ENCODE measurements at regions not wholly inside any gene's neighbourhood (a gene's known extent, or its start where the extent isn't known, plus 50 kb on each side); places are given as distances from the start of the nearest gene placed in this dataset.
A peak's percentile ranks its signal among the peaks of the same experiment; 100 is the strongest.

DNA sequence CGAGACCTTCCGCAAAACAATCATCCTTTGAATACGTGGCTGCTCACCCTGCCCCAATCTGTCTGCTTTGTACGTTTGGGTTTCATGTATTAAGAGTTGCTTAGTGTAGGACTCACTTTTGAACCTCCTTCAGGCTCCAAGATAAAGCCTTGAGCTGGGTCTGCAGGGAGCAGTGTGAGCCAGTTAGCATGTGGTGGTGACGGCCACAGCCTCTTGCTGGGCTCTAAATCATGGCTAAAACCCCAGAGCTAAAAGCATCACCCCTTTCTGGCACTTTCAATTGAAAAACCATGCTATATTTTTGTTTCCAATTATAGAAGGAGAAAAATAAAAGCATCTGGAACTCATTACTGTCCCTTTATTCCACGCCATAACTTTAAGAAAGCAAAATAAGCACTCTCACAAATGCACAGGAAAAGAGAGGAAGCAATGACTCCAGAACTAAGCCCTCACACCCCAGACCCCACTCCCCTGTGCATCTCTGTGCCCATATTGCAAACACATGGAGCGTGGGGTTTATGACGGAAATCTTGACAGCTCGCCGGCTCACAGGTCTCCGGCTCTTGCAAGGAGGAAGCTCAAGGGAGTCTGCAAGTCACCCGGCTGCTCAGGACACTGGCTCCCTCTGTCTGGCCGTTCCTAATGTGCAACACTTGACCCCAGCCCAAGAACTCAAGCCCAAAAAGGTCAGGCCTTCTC lies 135.5 kb downstream of the MIS18A start:
- Histone ChIP-seq H3K9ac (ENCODE audit: insufficient read depth in 1 of 2, low read depth in 2 of 2, low read length in 2 of 2) (no peak overlapping the region), H3K9me3 (replicated peaks; ENCODE audit: control insufficient read depth, insufficient read depth, low read depth, low read length) (no peaks in the 10 kb centered on the region), H2AFZ (ENCODE audit: low read depth, low read length) (no peak overlapping the region), H3K36me3 (ENCODE audit: control insufficient read depth, insufficient read depth, low read length) (no peaks in the 10 kb centered on the region), H3K27me3 (ENCODE audit: control insufficient read depth in 2 of 2, insufficient read depth in 2 of 2, low read length in 2 of 2) (peaks cover 2 to 6% of the 10 kb centered on the region in 2 experiments; a peak in 2 of 5 replicates), H4K20me1 (replicated peaks; ENCODE audit: control insufficient read depth, insufficient read depth, low read length) (no peaks in the 10 kb centered on the region), H3K4me2 (ENCODE audit: insufficient read depth, low read length) (no peak overlapping the region), H3K27ac (ENCODE audit: extremely low read depth, low read depth, low read length) (no peak overlapping the region), H3K4me3 (no peak overlapping the region), H3K9me1 (ENCODE audit: control insufficient read depth, insufficient read depth, low read length) (no peaks in the 10 kb centered on the region), H3K4me1 (replicated peaks in 1 of 2; ENCODE audit: control insufficient read depth in 2 of 2, insufficient read depth in 2 of 2, low read length in 2 of 2) (no peaks in the 10 kb centered on the region), H3K79me2 (ENCODE audit: control insufficient read depth, insufficient read depth, low read length) (no peaks in the 10 kb centered on the region)
- POLR2A ChIA-PET = interaction anchor here (0.6 to 1.2 kb wide), 2 partner anchors 12 to 48 kb away, joined by 3 read pairs; no protein-coding TSS in a partner anchor
- DNase-seq (ENCODE audit: extremely low read depth in 1 of 4, low spot score in 3 of 4) (peak in 1 of 4 experiments; percentile 13), FAIRE-seq (no peak), ATAC-seq (peak; percentile 79)
- no TSS peak for BruUV-seq (replicated peaks)
- 3% methylated on average over 13 of the region's 13 CpGs for WGBS (ENCODE audit: insufficient coverage, low coverage, missing lambda C conversion rate)
- intact Hi-C loops (cut with micrococcal nuclease) = no loop called here
- CTCF ChIA-PET (ENCODE audit: low intra/inter-chr PET ratio) = no interaction called here
- in situ Hi-C loops (cut with MboI) = no loop called here
- TF ChIP-seq CAMTA2 (CRISPR knock-in tag; conservative IDR thresholded peaks at IDR 0.05) (no peak), STAG1 (CRISPR knock-in tag; IDR thresholded peaks at IDR 0.05; ENCODE audit: borderline replicate concordance) (no peak), RAD21 (CRISPR knock-in tag; conservative IDR thresholded peaks at IDR 0.05 in 1 of 2, IDR thresholded peaks at IDR 0.05 in 1 of 2) (peak; percentile 44 to 49), FOS (IDR thresholded peaks at IDR 0.05; ENCODE audit: extremely low read depth, insufficient read length) (no peak), POLR3A (IDR thresholded peaks at IDR 0.05; ENCODE audit: borderline replicate concordance, extremely low read depth, insufficient read depth, insufficient read length) (no peak)
- TF ChIP-seq, protein P1, sequence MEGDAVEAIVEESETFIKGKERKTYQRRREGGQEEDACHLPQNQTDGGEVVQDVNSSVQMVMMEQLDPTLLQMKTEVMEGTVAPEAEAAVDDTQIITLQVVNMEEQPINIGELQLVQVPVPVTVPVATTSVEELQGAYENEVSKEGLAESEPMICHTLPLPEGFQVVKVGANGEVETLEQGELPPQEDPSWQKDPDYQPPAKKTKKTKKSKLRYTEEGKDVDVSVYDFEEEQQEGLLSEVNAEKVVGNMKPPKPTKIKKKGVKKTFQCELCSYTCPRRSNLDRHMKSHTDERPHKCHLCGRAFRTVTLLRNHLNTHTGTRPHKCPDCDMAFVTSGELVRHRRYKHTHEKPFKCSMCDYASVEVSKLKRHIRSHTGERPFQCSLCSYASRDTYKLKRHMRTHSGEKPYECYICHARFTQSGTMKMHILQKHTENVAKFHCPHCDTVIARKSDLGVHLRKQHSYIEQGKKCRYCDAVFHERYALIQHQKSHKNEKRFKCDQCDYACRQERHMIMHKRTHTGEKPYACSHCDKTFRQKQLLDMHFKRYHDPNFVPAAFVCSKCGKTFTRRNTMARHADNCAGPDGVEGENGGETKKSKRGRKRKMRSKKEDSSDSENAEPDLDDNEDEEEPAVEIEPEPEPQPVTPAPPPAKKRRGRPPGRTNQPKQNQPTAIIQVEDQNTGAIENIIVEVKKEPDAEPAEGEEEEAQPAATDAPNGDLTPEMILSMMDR (IDR thresholded peaks at IDR 0.05 in 2 of 3, conservative IDR thresholded peaks at IDR 0.05 in 1 of 3; ENCODE audit: insufficient read depth in 2 of 3, low read depth in 1 of 3, low read length in 3 of 3) = peak; percentile 18 to 34 (median 33); a peak in 3 of 6 replicates
